ENCODE measurements at regions not wholly inside any gene's neighbourhood (a gene's known extent, or its start where the extent isn't known, plus 50 kb on each side); places are given as distances from the start of the nearest gene placed in this dataset.

GRCh38 chr11:92867913-92868619 lies 101.4 kb upstream of the MTNR1B start:
- Histone ChIP-seq H2AFZ (ENCODE audit: low read length, unreplicated experiment) (no peak overlapping the region), H3K79me2 (ENCODE audit: control insufficient read depth, insufficient read depth, low read length, unreplicated experiment) (no peaks in the 10 kb centered on the region), H3K4me1 (ENCODE audit: control insufficient read depth, insufficient read depth, low read length, unreplicated experiment) (no peaks in the 10 kb centered on the region), H3K27ac (ENCODE audit: low read depth, low read length) (no peak overlapping the region), H3K36me3 (ENCODE audit: insufficient read depth, low read length) (no peaks in the 10 kb centered on the region), H3K4me3 (ENCODE audit: low read depth, low read length) (no peak overlapping the region), H3K27me3 (ENCODE audit: insufficient read depth, low read length) (peaks cover 3% of the 10 kb centered on the region)

- Histone ChIP-seq H3K27ac (ENCODE audit: low read depth, low read length) (no peak overlapping the region), H3K4me3 (ENCODE audit: low read depth, low read length) (no peak overlapping the region), H3K36me3 (ENCODE audit: insufficient read depth, low read length) (no peaks in the 10 kb centered on the region), H3K79me2 (ENCODE audit: control insufficient read depth, insufficient read depth, low read length, unreplicated experiment) (no peaks in the 10 kb centered on the region), H3K4me1 (ENCODE audit: control insufficient read depth, insufficient read depth, low read length, unreplicated experiment) (no peaks in the 10 kb centered on the region), H3K27me3 (ENCODE audit: insufficient read depth, low read length) (peaks cover 5% of the 10 kb centered on the region), H2AFZ (ENCODE audit: low read length, unreplicated experiment) (no peak overlapping the region)
Observed at GRCh38 chr11:92869716-92870115, 99.7 kb upstream of the MTNR1B start.

GRCh38 chr11:92870196-92870832 lies 99.1 kb upstream of the MTNR1B start:
- no peak overlapping the region for H2AFZ ChIP-seq (ENCODE audit: low read length, unreplicated experiment)
- no peak overlapping the region for H3K4me3 ChIP-seq (ENCODE audit: low read depth, low read length)
- H3K36me3 ChIP-seq (ENCODE audit: insufficient read depth, low read length): no peaks in the 10 kb centered on the region
- peaks cover 5% of the 10 kb centered on the region for H3K27me3 ChIP-seq (ENCODE audit: insufficient read depth, low read length)
- H3K27ac ChIP-seq (ENCODE audit: low read depth, low read length): no peak overlapping the region
- H3K4me1 ChIP-seq (ENCODE audit: control insufficient read depth, insufficient read depth, low read length, unreplicated experiment): no peaks in the 10 kb centered on the region
- H3K79me2 ChIP-seq (ENCODE audit: control insufficient read depth, insufficient read depth, low read length, unreplicated experiment): no peaks in the 10 kb centered on the region

- Histone ChIP-seq H2AFZ (ENCODE audit: low read length, unreplicated experiment) (no peak overlapping the region), H3K4me1 (ENCODE audit: control insufficient read depth, insufficient read depth, low read length, unreplicated experiment) (no peaks in the 10 kb centered on the region), H3K4me3 (ENCODE audit: low read depth, low read length) (no peak overlapping the region), H3K36me3 (ENCODE audit: insufficient read depth, low read length) (no peaks in the 10 kb centered on the region), H3K27me3 (ENCODE audit: insufficient read depth, low read length) (peaks cover 5% of the 10 kb centered on the region), H3K79me2 (ENCODE audit: control insufficient read depth, insufficient read depth, low read length, unreplicated experiment) (no peaks in the 10 kb centered on the region), H3K27ac (ENCODE audit: low read depth, low read length) (no peak overlapping the region)
Observed at GRCh38 chr11:92873551-92873950, 95.9 kb upstream of the MTNR1B start.

GRCh38 chr11:92875473-92875872 lies 94.0 kb upstream of the MTNR1B start:
- H3K79me2 ChIP-seq (ENCODE audit: control insufficient read depth, insufficient read depth, low read length, unreplicated experiment): no peaks in the 10 kb centered on the region
- no peak overlapping the region for H2AFZ ChIP-seq (ENCODE audit: low read length, unreplicated experiment)

GRCh38 chr11:92879086-92879485 lies 90.4 kb upstream of the MTNR1B start:
- Histone ChIP-seq H3K36me3 (ENCODE audit: insufficient read depth, low read length) (no peaks in the 10 kb centered on the region), H3K4me3 (ENCODE audit: low read depth, low read length) (no peak overlapping the region), H3K4me1 (ENCODE audit: control insufficient read depth, insufficient read depth, low read length, unreplicated experiment) (no peaks in the 10 kb centered on the region), H3K27me3 (ENCODE audit: insufficient read depth, low read length) (peaks cover under 1% of the 10 kb centered on the region; the same call in 1 of the 2 replicates), H3K27ac (ENCODE audit: low read depth, low read length) (no peak overlapping the region), H3K79me2 (ENCODE audit: control insufficient read depth, insufficient read depth, low read length, unreplicated experiment) (no peaks in the 10 kb centered on the region), H2AFZ (ENCODE audit: low read length, unreplicated experiment) (no peak overlapping the region)

More at GRCh38 chr11:92875473-92875872, 94.0 kb upstream of the MTNR1B start:
- Histone ChIP-seq H3K4me1 (ENCODE audit: control insufficient read depth, insufficient read depth, low read length, unreplicated experiment) (no peaks in the 10 kb centered on the region), H3K27ac (ENCODE audit: low read depth, low read length) (no peak overlapping the region), H3K36me3 (ENCODE audit: insufficient read depth, low read length) (no peaks in the 10 kb centered on the region), H3K27me3 (ENCODE audit: insufficient read depth, low read length) (peaks cover 5% of the 10 kb centered on the region), H3K4me3 (ENCODE audit: low read depth, low read length) (no peak overlapping the region)

GRCh38 chr11:92880381-92880780 lies 89.1 kb upstream of the MTNR1B start:
- no peak overlapping the region for H2AFZ ChIP-seq (ENCODE audit: low read length, unreplicated experiment)
- H3K27ac ChIP-seq (ENCODE audit: low read depth, low read length): no peak overlapping the region
- H3K4me1 ChIP-seq (ENCODE audit: control insufficient read depth, insufficient read depth, low read length, unreplicated experiment): no peaks in the 10 kb centered on the region
- H3K79me2 ChIP-seq (ENCODE audit: control insufficient read depth, insufficient read depth, low read length, unreplicated experiment): no peaks in the 10 kb centered on the region
- no peak overlapping the region for H3K4me3 ChIP-seq (ENCODE audit: low read depth, low read length)
- peaks cover 4% of the 10 kb centered on the region; the same call in 1 of the 2 replicates for H3K27me3 ChIP-seq (ENCODE audit: insufficient read depth, low read length)
- H3K36me3 ChIP-seq (ENCODE audit: insufficient read depth, low read length): no peaks in the 10 kb centered on the region

- no peaks in the 10 kb centered on the region for H3K4me1 ChIP-seq (ENCODE audit: control insufficient read depth, insufficient read depth, low read length, unreplicated experiment)
- H3K36me3 ChIP-seq (ENCODE audit: insufficient read depth, low read length): no peaks in the 10 kb centered on the region
- H3K79me2 ChIP-seq (ENCODE audit: control insufficient read depth, insufficient read depth, low read length, unreplicated experiment): no peaks in the 10 kb centered on the region
- no peak overlapping the region for H3K27ac ChIP-seq (ENCODE audit: low read depth, low read length)
- H2AFZ ChIP-seq (ENCODE audit: low read length, unreplicated experiment): no peak overlapping the region
- H3K27me3 ChIP-seq (ENCODE audit: insufficient read depth, low read length): peaks cover 4% of the 10 kb centered on the region; the same call in 1 of the 2 replicates
- H3K4me3 ChIP-seq (ENCODE audit: low read depth, low read length): no peak overlapping the region
Observed at GRCh38 chr11:92881940-92882450, 87.5 kb upstream of the MTNR1B start.

DNA sequence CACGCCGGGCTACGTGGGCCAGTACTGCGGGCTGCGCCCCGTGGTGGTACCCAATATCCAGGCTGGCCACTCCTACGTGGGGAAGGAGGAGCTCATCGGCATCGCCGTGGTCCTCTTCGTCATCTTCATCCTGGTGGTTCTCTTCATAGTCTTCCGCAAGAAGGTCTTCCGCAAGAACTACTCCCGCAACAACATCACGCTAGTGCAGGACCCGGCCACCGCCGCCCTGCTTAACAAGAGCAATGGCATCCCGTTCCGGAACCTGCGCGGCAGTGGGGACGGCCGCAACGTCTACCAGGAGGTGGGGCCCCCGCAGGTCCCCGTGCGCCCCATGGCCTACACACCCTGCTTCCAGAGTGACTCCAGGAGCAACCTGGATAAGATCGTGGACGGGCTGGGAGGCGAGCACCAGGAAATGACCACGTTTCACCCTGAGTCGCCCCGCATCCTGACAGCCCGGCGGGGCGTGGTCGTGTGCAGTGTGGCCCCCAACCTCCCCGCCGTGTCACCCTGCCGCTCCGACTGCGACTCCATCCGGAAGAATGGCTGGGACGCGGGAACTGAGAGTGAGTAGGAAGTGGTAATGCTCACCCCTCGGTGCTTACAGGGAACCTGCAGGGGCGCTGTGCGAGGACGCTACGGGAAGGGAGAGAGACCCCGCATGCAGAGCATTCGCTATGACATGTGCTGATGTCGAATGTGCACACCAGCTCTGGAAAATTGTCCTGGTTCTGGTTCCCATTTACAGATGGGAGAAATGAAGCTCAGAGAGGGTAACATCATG lies 86.4 kb upstream of the MTNR1B start:
- H3K36me3 ChIP-seq (ENCODE audit: insufficient read depth, low read length): no peaks in the 10 kb centered on the region

DNA sequence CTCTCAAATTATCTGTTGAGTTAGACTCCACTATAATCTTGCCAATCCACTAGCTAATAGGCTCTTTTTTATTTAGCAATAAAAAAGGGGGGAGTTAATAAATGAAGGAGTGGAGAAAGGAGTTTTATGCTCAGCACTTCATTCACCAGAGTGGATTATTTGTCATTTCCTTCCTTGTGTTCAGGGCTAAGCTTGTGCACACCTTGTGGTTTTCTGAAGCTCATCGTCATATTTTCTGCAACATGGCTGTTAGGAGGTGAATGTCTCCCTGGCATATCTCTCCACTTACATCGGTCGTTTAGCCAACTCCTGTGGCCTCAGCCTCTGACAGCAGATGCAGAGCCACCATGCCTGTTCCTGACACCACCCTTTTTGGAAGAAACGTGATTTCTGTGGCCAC lies 83.9 kb upstream of the MTNR1B start:
- Histone ChIP-seq H2AFZ (ENCODE audit: low read length, unreplicated experiment) (no peak overlapping the region), H3K79me2 (ENCODE audit: control insufficient read depth, insufficient read depth, low read length, unreplicated experiment) (no peaks in the 10 kb centered on the region), H3K4me1 (ENCODE audit: control insufficient read depth, insufficient read depth, low read length, unreplicated experiment) (no peaks in the 10 kb centered on the region), H3K27ac (ENCODE audit: low read depth, low read length) (no peak overlapping the region), H3K4me3 (ENCODE audit: low read depth, low read length) (no peak overlapping the region), H3K27me3 (ENCODE audit: insufficient read depth, low read length) (peaks cover 4% of the 10 kb centered on the region; the same call in 1 of the 2 replicates), H3K36me3 (ENCODE audit: insufficient read depth, low read length) (no peaks in the 10 kb centered on the region)

More for the DNA sequence above, 86.4 kb upstream of the MTNR1B start:
- Histone ChIP-seq H3K4me1 (ENCODE audit: control insufficient read depth, insufficient read depth, low read length, unreplicated experiment) (no peaks in the 10 kb centered on the region), H3K27me3 (ENCODE audit: insufficient read depth, low read length) (peaks cover 4% of the 10 kb centered on the region; the same call in 1 of the 2 replicates), H2AFZ (ENCODE audit: low read length, unreplicated experiment) (no peak overlapping the region), H3K79me2 (ENCODE audit: control insufficient read depth, insufficient read depth, low read length, unreplicated experiment) (no peaks in the 10 kb centered on the region), H3K4me3 (ENCODE audit: low read depth, low read length) (no peak overlapping the region), H3K27ac (ENCODE audit: low read depth, low read length) (no peak overlapping the region)

Data from ACC112 (cell line).